ENCODE measurements at regions not wholly inside any gene's neighbourhood (a gene's known extent, or its start where the extent isn't known, plus 50 kb on each side); places are given as distances from the start of the nearest gene placed in this dataset.

GRCh38 chr5:5605170-5605764 is 182.8 kb downstream of the ICE1 start:
- Histone ChIP-seq H3K27ac (ENCODE audit: low read depth, low read length, poor library complexity, severe bottlenecking) (no peak overlapping the region), H3K4me1 (ENCODE audit: insufficient read depth, low read length, severe bottlenecking) (no peaks in the 10 kb centered on the region), H3K9ac (ENCODE audit: low read length) (no peak overlapping the region), H3K27me3 (ENCODE audit: insufficient read depth, low read length) (no peaks in the 10 kb centered on the region), H4K20me1 (ENCODE audit: insufficient read depth, low read length) (no peaks in the 10 kb centered on the region), H3F3A (ENCODE audit: insufficient read depth, low read length) (no peaks in the 10 kb centered on the region), H3K4me2 (ENCODE audit: low read length) (no peak overlapping the region), H3K9me3 (ENCODE audit: low read length) (no peaks in the 10 kb centered on the region), H2AFZ (ENCODE audit: low read length) (no peak overlapping the region), H3K4me3 (ENCODE audit: low read depth, low read length, poor library complexity, severe bottlenecking) (no peak overlapping the region), H3K79me2 (ENCODE audit: insufficient read depth, low read length) (no peaks in the 10 kb centered on the region), H3K36me3 (ENCODE audit: insufficient read depth, low read length) (no peaks in the 10 kb centered on the region), H3K9me2 (ENCODE audit: low read depth, low read length) (no peaks in the 10 kb centered on the region; the same call in 1 of the 2 replicates)
- TF ChIP-seq EZH2 (IDR thresholded peaks at IDR 0.05; ENCODE audit: borderline replicate concordance, low read length), result no peak
- no peak for TF ChIP-seq CTCF (IDR thresholded peaks at IDR 0.05; ENCODE audit: low read length)

GRCh38 chr5:5602554-5602953 is 180.1 kb downstream of the ICE1 start:
- TF ChIP-seq EZH2 (IDR thresholded peaks at IDR 0.05; ENCODE audit: borderline replicate concordance, low read length) (no peak), CTCF (IDR thresholded peaks at IDR 0.05; ENCODE audit: low read length) (no peak)
- Histone ChIP-seq H3K4me1 (ENCODE audit: insufficient read depth, low read length, severe bottlenecking) (no peaks in the 10 kb centered on the region), H3K9me3 (ENCODE audit: low read length) (no peaks in the 10 kb centered on the region), H3K9ac (ENCODE audit: low read length) (no peak overlapping the region), H3K36me3 (ENCODE audit: insufficient read depth, low read length) (no peaks in the 10 kb centered on the region), H2AFZ (ENCODE audit: low read length) (no peak overlapping the region), H3K4me3 (ENCODE audit: low read depth, low read length, poor library complexity, severe bottlenecking) (no peak overlapping the region), H3F3A (ENCODE audit: insufficient read depth, low read length) (no peaks in the 10 kb centered on the region), H3K79me2 (ENCODE audit: insufficient read depth, low read length) (no peaks in the 10 kb centered on the region), H4K20me1 (ENCODE audit: insufficient read depth, low read length) (no peaks in the 10 kb centered on the region), H3K9me2 (ENCODE audit: low read depth, low read length) (no peaks in the 10 kb centered on the region; the same call in 1 of the 2 replicates), H3K27ac (ENCODE audit: low read depth, low read length, poor library complexity, severe bottlenecking) (no peak overlapping the region), H3K27me3 (ENCODE audit: insufficient read depth, low read length) (no peaks in the 10 kb centered on the region), H3K4me2 (ENCODE audit: low read length) (no peak overlapping the region)

GRCh38 chr5:5598547-5599113 is 176.2 kb downstream of the ICE1 start:
- no peak overlapping the region for H3K9ac ChIP-seq (ENCODE audit: low read length)
- no peaks in the 10 kb centered on the region for H3F3A ChIP-seq (ENCODE audit: insufficient read depth, low read length)
- H3K9me2 ChIP-seq (ENCODE audit: low read depth, low read length), result no peaks in the 10 kb centered on the region
- H3K4me2 ChIP-seq (ENCODE audit: low read length), result no peak overlapping the region
- H3K4me1 ChIP-seq (ENCODE audit: insufficient read depth, low read length, severe bottlenecking), result no peaks in the 10 kb centered on the region
- TF ChIP-seq EZH2 (IDR thresholded peaks at IDR 0.05; ENCODE audit: borderline replicate concordance, low read length), result no peak
- no peak for TF ChIP-seq CTCF (IDR thresholded peaks at IDR 0.05; ENCODE audit: low read length)
- H4K20me1 ChIP-seq (ENCODE audit: insufficient read depth, low read length), result no peaks in the 10 kb centered on the region
- H2AFZ ChIP-seq (ENCODE audit: low read length), result no peak overlapping the region
- H3K36me3 ChIP-seq (ENCODE audit: insufficient read depth, low read length), result no peaks in the 10 kb centered on the region
- H3K4me3 ChIP-seq (ENCODE audit: low read depth, low read length, poor library complexity, severe bottlenecking), result no peak overlapping the region
- no peaks in the 10 kb centered on the region for H3K79me2 ChIP-seq (ENCODE audit: insufficient read depth, low read length)
- no peaks in the 10 kb centered on the region for H3K9me3 ChIP-seq (ENCODE audit: low read length)
- H3K27me3 ChIP-seq (ENCODE audit: insufficient read depth, low read length), result no peaks in the 10 kb centered on the region
- no peak overlapping the region for H3K27ac ChIP-seq (ENCODE audit: low read depth, low read length, poor library complexity, severe bottlenecking)
